ENCODE measurements at regions not wholly inside any gene's neighbourhood (a gene's known extent, or its start where the extent isn't known, plus 50 kb on each side); places are given as distances from the start of the nearest gene placed in this dataset.

GRCh38 chr21:38156200-38156599, 100.6 kb upstream of the KCNJ15 start:
- ATAC-seq: no peak

- no peak for ATAC-seq
These were observed 97.4 kb upstream of the KCNJ15 start for GRCh38 chr21:38159355-38159754.

GRCh38 chr21:38165466-38166172, 91.2 kb upstream of the KCNJ15 start:
- ATAC-seq: no peak

GRCh38 chr21:38166173-38166535, 90.6 kb upstream of the KCNJ15 start:
- no peak for ATAC-seq

- ATAC-seq: no peak
These were observed 89.4 kb upstream of the KCNJ15 start for GRCh38 chr21:38167345-38167744.

- ATAC-seq: no peak
These were observed 86.5 kb upstream of the KCNJ15 start for GRCh38 chr21:38170283-38170682.

GRCh38 chr21:38170704-38171682, 85.8 kb upstream of the KCNJ15 start:
- no peak for ATAC-seq

- ATAC-seq: no peak
These were observed 85.0 kb upstream of the KCNJ15 start for GRCh38 chr21:38171723-38172344.

- no peak for ATAC-seq
These were observed 83.3 kb upstream of the KCNJ15 start for GRCh38 chr21:38173276-38174035.

GRCh38 chr21:38175306-38175705, 81.5 kb upstream of the KCNJ15 start:
- ATAC-seq: no peak

- ATAC-seq: no peak
These were observed 78.7 kb upstream of the KCNJ15 start for GRCh38 chr21:38177919-38178652.

- no peak for ATAC-seq
These were observed 77.9 kb upstream of the KCNJ15 start for GRCh38 chr21:38178653-38179470.

- no peak for ATAC-seq
These were observed 77.3 kb upstream of the KCNJ15 start for GRCh38 chr21:38179511-38179910.

GRCh38 chr21:38181096-38181495, 75.7 kb upstream of the KCNJ15 start:
- ATAC-seq: no peak

- no peak for ATAC-seq
These were observed 74.3 kb upstream of the KCNJ15 start for GRCh38 chr21:38182370-38182985.

- ATAC-seq: no peak
These were observed 72.8 kb upstream of the KCNJ15 start for GRCh38 chr21:38183961-38184360.

GRCh38 chr21:38186661-38187270, 70.0 kb upstream of the KCNJ15 start:
- no peak for ATAC-seq

GRCh38 chr21:38188037-38188436, 68.8 kb upstream of the KCNJ15 start:
- ATAC-seq: no peak

- ATAC-seq: no peak
These were observed 60.8 kb upstream of the KCNJ15 start for GRCh38 chr21:38196036-38196435.

GRCh38 chr21:38202811-38203210, 54.0 kb upstream of the KCNJ15 start:
- ATAC-seq: no peak

Measured in activated CD4-positive, CD25-positive, alpha-beta regulatory T cell treated with anti-CD3 and anti-CD28 coated beads, Interleukin-2, amount 50 U/mL, for 24 hours (primary cell).